ENCODE measurements at regions not wholly inside any gene's neighbourhood (a gene's known extent, or its start where the extent isn't known, plus 50 kb on each side); places are given as distances from the start of the nearest gene placed in this dataset.

GRCh38 chr3:177960722-177961121, 575.5 kb upstream of the KCNMB2 start:
- H3K27me3 Mint-ChIP-seq (ENCODE audit: insufficient read depth, unreplicated experiment): no peaks in the 10 kb centered on the region
- H3K36me3 Mint-ChIP-seq (ENCODE audit: insufficient read depth, unreplicated experiment): no peaks in the 10 kb centered on the region
- no peak for DNase-seq (ENCODE audit: unreplicated experiment)
- no peak overlapping the region for H3K27ac Mint-ChIP-seq (ENCODE audit: low read depth, unreplicated experiment)
- no TSS peak for BruUV-seq (replicated peaks)
- peaks cover 7% of the 10 kb centered on the region for H3K4me1 Mint-ChIP-seq (ENCODE audit: insufficient read depth, unreplicated experiment)
- intact Hi-C loops (cut with micrococcal nuclease): no loop called here
- H3K9me3 Mint-ChIP-seq (ENCODE audit: unreplicated experiment): no peaks in the 10 kb centered on the region
- H3K4me3 Mint-ChIP-seq (ENCODE audit: unreplicated experiment): no peak overlapping the region
- POLR2A ChIA-PET: interaction anchor here (2.8 kb wide), 1 partner anchor 12 kb away, joined by 8 read pairs; no protein-coding TSS in a partner anchor
- CTCF ChIA-PET: no interaction called here
- TF ChIP-seq CTCF (IDR thresholded peaks at IDR 0.05; ENCODE audit: unreplicated experiment): no peak

- Mint-ChIP-seq H3K27ac (ENCODE audit: low read depth, unreplicated experiment) (no peak overlapping the region), H3K36me3 (ENCODE audit: insufficient read depth, unreplicated experiment) (no peaks in the 10 kb centered on the region), H3K4me3 (ENCODE audit: unreplicated experiment) (no peak overlapping the region), H3K27me3 (ENCODE audit: insufficient read depth, unreplicated experiment) (no peaks in the 10 kb centered on the region), H3K9me3 (ENCODE audit: unreplicated experiment) (no peaks in the 10 kb centered on the region), H3K4me1 (ENCODE audit: insufficient read depth, unreplicated experiment) (peaks cover 7% of the 10 kb centered on the region)
- ChIA-PET CTCF (interaction anchor here (0.7 kb wide), 1 partner anchor 1463 kb away, joined by 3 read pairs; no protein-coding TSS in a partner anchor), POLR2A (interaction anchor here (0.6 to 2.8 kb wide), 2 partner anchors 13 to 33 kb away, joined by 4 to 8 read pairs; no protein-coding TSS in a partner anchor)
- no peak for DNase-seq (ENCODE audit: unreplicated experiment)
- no peak for TF ChIP-seq CTCF (IDR thresholded peaks at IDR 0.05; ENCODE audit: unreplicated experiment)
- BruUV-seq (replicated peaks): no TSS peak
- intact Hi-C loops (cut with micrococcal nuclease): no loop called here
Observed at GRCh38 chr3:177961784-177962183, 574.5 kb upstream of the KCNMB2 start.

- H3K27ac Mint-ChIP-seq (ENCODE audit: low read depth, unreplicated experiment): no peak overlapping the region
- ChIA-PET POLR2A (no interaction called here), CTCF (no interaction called here)
- no peaks in the 10 kb centered on the region for H3K27me3 Mint-ChIP-seq (ENCODE audit: insufficient read depth, unreplicated experiment)
- BruUV-seq (replicated peaks): no TSS peak
- no peak overlapping the region for H3K4me3 Mint-ChIP-seq (ENCODE audit: unreplicated experiment)
- no peaks in the 10 kb centered on the region for H3K9me3 Mint-ChIP-seq (ENCODE audit: unreplicated experiment)
- H3K36me3 Mint-ChIP-seq (ENCODE audit: insufficient read depth, unreplicated experiment): no peaks in the 10 kb centered on the region
- no peak for TF ChIP-seq CTCF (IDR thresholded peaks at IDR 0.05; ENCODE audit: unreplicated experiment)
- no peaks in the 10 kb centered on the region for H3K4me1 Mint-ChIP-seq (ENCODE audit: insufficient read depth, unreplicated experiment)
- intact Hi-C loops (cut with micrococcal nuclease): no loop called here
- no peak for DNase-seq (ENCODE audit: unreplicated experiment)
Observed at GRCh38 chr3:177966493-177966892, 569.7 kb upstream of the KCNMB2 start.

GRCh38 chr3:177968891-177969290, 567.3 kb upstream of the KCNMB2 start:
- Mint-ChIP-seq H3K27me3 (ENCODE audit: insufficient read depth, unreplicated experiment) (no peaks in the 10 kb centered on the region), H3K27ac (ENCODE audit: low read depth, unreplicated experiment) (no peak overlapping the region), H3K4me3 (ENCODE audit: unreplicated experiment) (no peak overlapping the region), H3K9me3 (ENCODE audit: unreplicated experiment) (no peaks in the 10 kb centered on the region), H3K36me3 (ENCODE audit: insufficient read depth, unreplicated experiment) (no peaks in the 10 kb centered on the region), H3K4me1 (ENCODE audit: insufficient read depth, unreplicated experiment) (peaks cover 5% of the 10 kb centered on the region)
- no TSS peak for BruUV-seq (replicated peaks)
- DNase-seq (ENCODE audit: unreplicated experiment): no peak
- no peak for TF ChIP-seq CTCF (IDR thresholded peaks at IDR 0.05; ENCODE audit: unreplicated experiment)
- ChIA-PET POLR2A (no interaction called here), CTCF (no interaction called here)
- intact Hi-C loops (cut with micrococcal nuclease): no loop called here
